Spleen (tissue), 7 donors: ENCODE measurements at regions not wholly inside any gene's neighbourhood (a gene's known extent, or its start where the extent isn't known, plus 50 kb on each side); places are given as distances from the start of the nearest gene placed in this dataset.

ENCODE experiments used
- POLR2A ChIP-seq, 3 donors: fragments of 450-650 bp; IDR thresholded peaks; one replicate each; pipeline ENCODE4 v1.5.1; 2017; ENCODE audit warnings: antibody characterized with exemption in 3 of 3, mild to moderate bottlenecking in 1 of 3
- POLR2AphosphoS5 ChIP-seq, 3 donors: sonication (generic); formaldehyde crosslinking; IDR thresholded peaks; one replicate each; pipeline ENCODE4 v1.5.1; 2017; ENCODE audit warnings: antibody characterized with exemption in 3 of 3
- TF ChIP-seq, protein P1 (sequence below), 11 experiments: fragments of 200-600 bp in 7 of 11; fragments of 450-650 bp in 4 of 11; sonication (generic) in 4 of 11; IDR thresholded peaks in 8 of 11; conservative IDR thresholded peaks in 3 of 11; 1 replicate in 7 of 11; 2 replicates in 4 of 11; pipeline versions ENCODE4 v1.4.0 to v1.8.0; 2016 to 2021; ENCODE audit warnings: antibody characterized with exemption in 11 of 11, inconsistent platforms in 4 of 11, mild to moderate bottlenecking in 1 of 11
- donor health status: DM: no; HTN: no; CAD: no; lungs with moderate emphysema.
- donor health status: DM: no; HTN: no; CAD: no.
- donor health status: DM: no; HTN: no; CAD: no.

DNA sequence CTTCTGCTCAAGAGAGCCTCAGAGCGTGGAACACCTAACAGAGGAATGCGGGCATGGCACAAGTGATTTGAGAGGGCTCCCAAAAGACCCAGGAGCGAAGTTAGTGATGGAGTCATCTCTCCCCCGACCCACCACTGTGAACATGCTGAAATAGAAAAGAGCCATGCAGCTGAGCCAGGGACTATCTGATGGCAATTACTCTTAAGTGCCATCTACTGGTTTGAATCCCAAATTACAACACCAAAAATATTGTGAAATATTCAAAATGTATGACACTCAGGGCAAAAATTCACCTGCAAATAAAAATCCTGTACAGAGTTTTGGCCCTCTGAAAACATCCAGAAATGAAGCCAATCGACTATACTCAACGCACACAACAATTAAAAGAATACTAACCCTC lies 2038.9 kb upstream of the ADGRL3 start:
- TF ChIP-seq, protein P1, sequence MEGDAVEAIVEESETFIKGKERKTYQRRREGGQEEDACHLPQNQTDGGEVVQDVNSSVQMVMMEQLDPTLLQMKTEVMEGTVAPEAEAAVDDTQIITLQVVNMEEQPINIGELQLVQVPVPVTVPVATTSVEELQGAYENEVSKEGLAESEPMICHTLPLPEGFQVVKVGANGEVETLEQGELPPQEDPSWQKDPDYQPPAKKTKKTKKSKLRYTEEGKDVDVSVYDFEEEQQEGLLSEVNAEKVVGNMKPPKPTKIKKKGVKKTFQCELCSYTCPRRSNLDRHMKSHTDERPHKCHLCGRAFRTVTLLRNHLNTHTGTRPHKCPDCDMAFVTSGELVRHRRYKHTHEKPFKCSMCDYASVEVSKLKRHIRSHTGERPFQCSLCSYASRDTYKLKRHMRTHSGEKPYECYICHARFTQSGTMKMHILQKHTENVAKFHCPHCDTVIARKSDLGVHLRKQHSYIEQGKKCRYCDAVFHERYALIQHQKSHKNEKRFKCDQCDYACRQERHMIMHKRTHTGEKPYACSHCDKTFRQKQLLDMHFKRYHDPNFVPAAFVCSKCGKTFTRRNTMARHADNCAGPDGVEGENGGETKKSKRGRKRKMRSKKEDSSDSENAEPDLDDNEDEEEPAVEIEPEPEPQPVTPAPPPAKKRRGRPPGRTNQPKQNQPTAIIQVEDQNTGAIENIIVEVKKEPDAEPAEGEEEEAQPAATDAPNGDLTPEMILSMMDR (IDR thresholded peaks at IDR 0.05 in 8 of 11, conservative IDR thresholded peaks at IDR 0.05 in 3 of 11) = no peak
- TF ChIP-seq POLR2A (IDR thresholded peaks at IDR 0.05) = no peak
- no peak for TF ChIP-seq POLR2AphosphoS5 (IDR thresholded peaks at IDR 0.05)
